HG02973 (cell line): ENCODE measurements at regions not wholly inside any gene's neighbourhood (a gene's known extent, or its start where the extent isn't known, plus 50 kb on each side); places are given as distances from the start of the nearest gene placed in this dataset.

ENCODE experiments used
- ATAC-seq: cut with Tn5 transposase; IDR thresholded peaks from one replicate; pipeline ENCODE4 v1.9.1; 2021; ENCODE audit warnings: moderate library complexity; ENCODE audit not compliant: unreplicated experiment

DNA sequence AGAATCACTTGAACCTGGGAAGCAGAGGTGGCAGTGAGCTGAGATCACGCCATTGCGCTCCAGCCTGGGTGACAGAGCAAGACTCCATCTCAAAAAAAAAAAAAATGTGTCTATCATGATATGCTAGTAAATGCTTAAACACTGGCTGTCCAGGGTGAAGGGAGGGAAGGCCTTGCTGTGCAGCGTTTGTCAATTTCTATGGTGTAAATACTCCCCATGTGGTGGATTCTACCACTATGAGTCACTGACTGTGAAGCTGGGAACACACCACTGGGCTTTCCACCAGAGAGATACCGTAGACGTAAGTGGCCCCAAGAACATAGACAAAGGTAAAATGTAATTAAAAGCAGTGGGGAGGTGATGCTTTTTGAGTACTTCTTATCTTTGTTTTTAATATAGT lies 51.3 kb upstream of the LEF1 start:
- no peak for ATAC-seq
